ENCODE measurements at regions not wholly inside any gene's neighbourhood (a gene's known extent, or its start where the extent isn't known, plus 50 kb on each side); places are given as distances from the start of the nearest gene placed in this dataset.

- Histone ChIP-seq H3K4me3 (no peak overlapping the region), H3K4me1 (no peaks in the 10 kb centered on the region), H3K27me3 (ENCODE audit: low read depth) (no peaks in the 10 kb centered on the region), H3K27ac (replicated peaks) (no peak overlapping the region), H3K36me3 (no peaks in the 10 kb centered on the region), H3K9me3 (replicated peaks) (no peaks in the 10 kb centered on the region)
- TF ChIP-seq CTCF (IDR thresholded peaks at IDR 0.05; ENCODE audit: borderline replicate concordance): no peak
- DNase-seq: no peak
- intact Hi-C loops (cut with micrococcal nuclease): no loop called here
These were observed 65.2 kb upstream of the SESN3 start for GRCh38 chr11:95296165-95296564.

DNA sequence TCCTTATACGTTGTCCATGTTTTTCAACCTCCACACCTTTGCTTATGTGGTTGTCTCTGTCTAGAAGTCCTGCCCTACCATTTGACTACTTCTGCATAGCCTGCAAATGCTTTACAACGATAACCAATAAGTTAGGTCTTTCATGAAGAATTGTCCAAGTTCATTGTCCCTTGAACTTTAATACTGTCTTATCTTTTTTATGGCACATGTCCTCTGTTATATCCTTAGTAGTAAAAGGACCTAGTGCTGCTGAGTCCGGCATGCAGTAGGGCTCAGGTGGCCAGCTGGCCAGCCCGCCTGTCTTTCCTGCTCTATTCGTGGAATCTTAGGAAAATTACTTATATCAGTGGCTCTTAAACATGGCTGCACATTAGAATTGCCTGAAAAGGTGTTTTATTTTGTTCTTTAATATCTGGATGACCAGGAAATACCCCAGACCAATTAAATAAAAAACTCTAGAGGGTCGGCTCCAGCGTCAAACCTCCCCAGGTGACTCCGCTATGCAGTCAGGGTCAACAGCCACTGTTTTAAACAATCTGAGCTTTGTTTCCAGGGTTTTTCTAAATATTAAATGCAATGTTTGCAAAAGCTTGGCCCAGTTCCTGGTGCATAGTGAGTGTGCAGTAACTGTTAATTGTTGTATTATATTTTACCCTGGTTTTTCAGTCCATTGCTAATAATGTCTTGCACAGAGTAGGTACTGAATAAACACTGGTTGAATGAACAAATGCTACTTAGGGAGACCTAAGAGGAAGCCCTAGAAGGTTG is 64.6 kb upstream of the SESN3 start:
- H3K4me3 ChIP-seq: no peak overlapping the region
- TF ChIP-seq CTCF (IDR thresholded peaks at IDR 0.05; ENCODE audit: borderline replicate concordance): no peak

GRCh38 chr11:95294701-95295100 is 63.7 kb upstream of the SESN3 start:
- no peak overlapping the region for H3K27ac ChIP-seq (replicated peaks)

More for the DNA sequence above, 64.6 kb upstream of the SESN3 start:
- Histone ChIP-seq H3K36me3 (no peaks in the 10 kb centered on the region), H3K9me3 (replicated peaks) (no peaks in the 10 kb centered on the region), H3K27me3 (ENCODE audit: low read depth) (no peaks in the 10 kb centered on the region), H3K4me1 (no peaks in the 10 kb centered on the region), H3K27ac (replicated peaks) (no peak overlapping the region)
- no peak for DNase-seq
- intact Hi-C loops (cut with micrococcal nuclease): no loop called here

GRCh38 chr11:95293116-95293515 is 62.1 kb upstream of the SESN3 start:
- no peak overlapping the region for H3K4me3 ChIP-seq
- H3K9me3 ChIP-seq (replicated peaks): no peaks in the 10 kb centered on the region
- no peaks in the 10 kb centered on the region for H3K4me1 ChIP-seq
- no peak for TF ChIP-seq CTCF (IDR thresholded peaks at IDR 0.05; ENCODE audit: borderline replicate concordance)
- intact Hi-C loops (cut with micrococcal nuclease): no loop called here
- no peaks in the 10 kb centered on the region for H3K36me3 ChIP-seq
- H3K27ac ChIP-seq (replicated peaks): no peak overlapping the region
- DNase-seq: no peak
- H3K27me3 ChIP-seq (ENCODE audit: low read depth): no peaks in the 10 kb centered on the region

More at GRCh38 chr11:95294701-95295100, 63.7 kb upstream of the SESN3 start:
- DNase-seq: no peak
- intact Hi-C loops (cut with micrococcal nuclease): no loop called here
- no peak overlapping the region for H3K4me3 ChIP-seq
- no peaks in the 10 kb centered on the region for H3K9me3 ChIP-seq (replicated peaks)
- no peaks in the 10 kb centered on the region for H3K4me1 ChIP-seq
- no peaks in the 10 kb centered on the region for H3K36me3 ChIP-seq
- H3K27me3 ChIP-seq (ENCODE audit: low read depth): no peaks in the 10 kb centered on the region
- TF ChIP-seq CTCF (IDR thresholded peaks at IDR 0.05; ENCODE audit: borderline replicate concordance): no peak

- no peak for DNase-seq
- Histone ChIP-seq H3K4me1 (no peaks in the 10 kb centered on the region), H3K27me3 (ENCODE audit: low read depth) (no peaks in the 10 kb centered on the region), H3K27ac (replicated peaks) (no peak overlapping the region), H3K9me3 (replicated peaks) (no peaks in the 10 kb centered on the region), H3K36me3 (no peaks in the 10 kb centered on the region), H3K4me3 (no peak overlapping the region)
- intact Hi-C loops (cut with micrococcal nuclease): no loop called here
- TF ChIP-seq CTCF (IDR thresholded peaks at IDR 0.05; ENCODE audit: borderline replicate concordance): no peak
These were observed 60.9 kb upstream of the SESN3 start for GRCh38 chr11:95291946-95292345.

Data from left ventricle myocardium inferior (tissue), 1 donor.